GM21723 (cell line): ENCODE measurements at regions not wholly inside any gene's neighbourhood (a gene's known extent, or its start where the extent isn't known, plus 50 kb on each side); places are given as distances from the start of the nearest gene placed in this dataset.
"Not testable (repeated sequence)": the region's sequence is repeated elsewhere in the genome, so short reads cannot be mapped to it uniquely, and the experiment has no call there.

Source experiments
- ATAC-seq: cut with Tn5 transposase; IDR thresholded peaks from one replicate; pipeline ENCODE4 v1.9.1; 2021; ENCODE audit warnings: mild to moderate bottlenecking, moderate library complexity; ENCODE audit not compliant: unreplicated experiment

GRCh38 chr1:146883190-146883589 lies 54.9 kb upstream of the NBPF12 start:
- not testable (repeated sequence) for ATAC-seq

GRCh38 chr1:146881096-146881495 lies 57.0 kb upstream of the NBPF12 start:
- not testable (repeated sequence) for ATAC-seq

- not testable (repeated sequence) for ATAC-seq
These were observed 74.3 kb upstream of the NBPF12 start for GRCh38 chr1:146863799-146864319.

- not testable (repeated sequence) for ATAC-seq
These were observed 85.0 kb upstream of the NBPF12 start for GRCh38 chr1:146853147-146853546.

GRCh38 chr1:146850352-146850889 lies 87.7 kb upstream of the NBPF12 start:
- not testable (repeated sequence) for ATAC-seq

- not testable (repeated sequence) for ATAC-seq
These were observed 99.4 kb upstream of the NBPF12 start for GRCh38 chr1:146838725-146839124.

- ATAC-seq = not testable (repeated sequence)
These were observed 111.2 kb upstream of the NBPF12 start for GRCh38 chr1:146826957-146827356.

GRCh38 chr1:146794236-146794635 lies 143.9 kb upstream of the NBPF12 start:
- not testable (repeated sequence) for ATAC-seq

- not testable (repeated sequence) for ATAC-seq
These were observed 145.4 kb upstream of the NBPF12 start for GRCh38 chr1:146792725-146793124.

GRCh38 chr1:146784212-146784940 lies 153.7 kb upstream of the NBPF12 start:
- ATAC-seq = not testable (repeated sequence)

- not testable (repeated sequence) for ATAC-seq
These were observed 156.9 kb upstream of the NBPF12 start for GRCh38 chr1:146781235-146781634.

GRCh38 chr1:146777826-146778602 lies 160.1 kb upstream of the NBPF12 start:
- not testable (repeated sequence) for ATAC-seq

- not testable (repeated sequence) for ATAC-seq
These were observed 163.1 kb upstream of the NBPF12 start for GRCh38 chr1:146774988-146775387.

GRCh38 chr1:146774271-146774670 lies 163.9 kb upstream of the NBPF12 start:
- ATAC-seq = not testable (repeated sequence)

- not testable (repeated sequence) for ATAC-seq
These were observed 166.7 kb upstream of the NBPF12 start for GRCh38 chr1:146771409-146771808.

GRCh38 chr1:146770998-146771397 lies 167.1 kb upstream of the NBPF12 start:
- not testable (repeated sequence) for ATAC-seq

- not testable (repeated sequence) for ATAC-seq
These were observed 174.9 kb upstream of the NBPF12 start for GRCh38 chr1:146763234-146763633.

GRCh38 chr1:146756858-146757257 lies 181.3 kb upstream of the NBPF12 start:
- ATAC-seq = not testable (repeated sequence)

GRCh38 chr1:146748686-146749085 lies 189.4 kb upstream of the NBPF12 start:
- not testable (repeated sequence) for ATAC-seq

GRCh38 chr1:146731981-146732680 lies 206.0 kb upstream of the NBPF12 start:
- not testable (repeated sequence) for ATAC-seq
